ENCODE measurements at regions not wholly inside any gene's neighbourhood (a gene's known extent, or its start where the extent isn't known, plus 50 kb on each side); places are given as distances from the start of the nearest gene placed in this dataset.
"Not testable (repeated sequence)": the region's sequence is repeated elsewhere in the genome, so short reads cannot be mapped to it uniquely, and the experiment has no call there.

GRCh38 chr9:21607576-21607975 is 125.5 kb upstream of the IFNE start:
- H3K9me3 ChIP-seq (ENCODE audit: low read depth, low read length): no peaks in the 10 kb centered on the region
- H3K27me3 ChIP-seq (ENCODE audit: insufficient read depth, low read length): peaks cover 4% of the 10 kb centered on the region
- no peaks in the 10 kb centered on the region for H3K4me1 ChIP-seq (ENCODE audit: insufficient read depth, low read length)
- H3K4me3 ChIP-seq (ENCODE audit: low read length): no peak overlapping the region

- H3K9me3 ChIP-seq (ENCODE audit: low read depth, low read length): no peaks in the 10 kb centered on the region
- H3K4me1 ChIP-seq (ENCODE audit: insufficient read depth, low read length): no peaks in the 10 kb centered on the region
- peaks cover 4% of the 10 kb centered on the region for H3K27me3 ChIP-seq (ENCODE audit: insufficient read depth, low read length)
- H3K4me3 ChIP-seq (ENCODE audit: low read length): no peak overlapping the region
Observed at GRCh38 chr9:21608200-21608599, 126.1 kb upstream of the IFNE start.

GRCh38 chr9:21609506-21609905 is 127.4 kb upstream of the IFNE start:
- Histone ChIP-seq H3K4me1 (ENCODE audit: insufficient read depth, low read length) (no peaks in the 10 kb centered on the region), H3K9me3 (ENCODE audit: low read depth, low read length) (no peaks in the 10 kb centered on the region), H3K4me3 (ENCODE audit: low read length) (no peak overlapping the region), H3K27me3 (ENCODE audit: insufficient read depth, low read length) (no peaks in the 10 kb centered on the region)

GRCh38 chr9:21611891-21612290 is 129.8 kb upstream of the IFNE start:
- no peaks in the 10 kb centered on the region for H3K9me3 ChIP-seq (ENCODE audit: low read depth, low read length)
- H3K4me3 ChIP-seq (ENCODE audit: low read length): no peak overlapping the region
- H3K4me1 ChIP-seq (ENCODE audit: insufficient read depth, low read length): no peaks in the 10 kb centered on the region
- no peaks in the 10 kb centered on the region for H3K27me3 ChIP-seq (ENCODE audit: insufficient read depth, low read length)

- Histone ChIP-seq H3K4me3 (ENCODE audit: low read length) (no peak overlapping the region), H3K27me3 (ENCODE audit: insufficient read depth, low read length) (no peaks in the 10 kb centered on the region), H3K4me1 (ENCODE audit: insufficient read depth, low read length) (no peaks in the 10 kb centered on the region), H3K9me3 (ENCODE audit: low read depth, low read length) (no peaks in the 10 kb centered on the region)
Observed at GRCh38 chr9:21615018-21615417, 132.9 kb upstream of the IFNE start.

GRCh38 chr9:21615446-21615845 is 133.3 kb upstream of the IFNE start:
- Histone ChIP-seq H3K27me3 (ENCODE audit: insufficient read depth, low read length) (no peaks in the 10 kb centered on the region), H3K9me3 (ENCODE audit: low read depth, low read length) (no peaks in the 10 kb centered on the region), H3K4me3 (ENCODE audit: low read length) (no peak overlapping the region), H3K4me1 (ENCODE audit: insufficient read depth, low read length) (no peaks in the 10 kb centered on the region)

GRCh38 chr9:21616082-21616778 is 134.1 kb upstream of the IFNE start:
- no peaks in the 10 kb centered on the region for H3K4me1 ChIP-seq (ENCODE audit: insufficient read depth, low read length)
- no peak overlapping the region for H3K4me3 ChIP-seq (ENCODE audit: low read length)
- no peaks in the 10 kb centered on the region for H3K27me3 ChIP-seq (ENCODE audit: insufficient read depth, low read length)
- no peaks in the 10 kb centered on the region for H3K9me3 ChIP-seq (ENCODE audit: low read depth, low read length)

GRCh38 chr9:21624675-21625644 is 142.8 kb upstream of the IFNE start:
- Histone ChIP-seq H3K4me3 (ENCODE audit: low read length) (no peak overlapping the region), H3K9me3 (ENCODE audit: low read depth, low read length) (no peaks in the 10 kb centered on the region), H3K27me3 (ENCODE audit: insufficient read depth, low read length) (no peaks in the 10 kb centered on the region), H3K4me1 (ENCODE audit: insufficient read depth, low read length) (no peaks in the 10 kb centered on the region)

- no peaks in the 10 kb centered on the region for H3K27me3 ChIP-seq (ENCODE audit: insufficient read depth, low read length)
- H3K4me1 ChIP-seq (ENCODE audit: insufficient read depth, low read length): no peaks in the 10 kb centered on the region
- no peaks in the 10 kb centered on the region for H3K9me3 ChIP-seq (ENCODE audit: low read depth, low read length)
- H3K4me3 ChIP-seq (ENCODE audit: low read length): no peak overlapping the region
Observed at GRCh38 chr9:21626493-21626892, 144.4 kb upstream of the IFNE start.

GRCh38 chr9:21628954-21629353 is 146.8 kb upstream of the IFNE start:
- not testable (repeated sequence) for H3K27me3 ChIP-seq (ENCODE audit: insufficient read depth, low read length); H3K9me3 ChIP-seq (ENCODE audit: low read depth, low read length)

GRCh38 chr9:21634951-21635350 is 152.8 kb upstream of the IFNE start:
- no peaks in the 10 kb centered on the region for H3K27me3 ChIP-seq (ENCODE audit: insufficient read depth, low read length)
- no peaks in the 10 kb centered on the region for H3K4me1 ChIP-seq (ENCODE audit: insufficient read depth, low read length)
- no peak overlapping the region for H3K4me3 ChIP-seq (ENCODE audit: low read length)
- no peaks in the 10 kb centered on the region for H3K9me3 ChIP-seq (ENCODE audit: low read depth, low read length)

More at GRCh38 chr9:21628954-21629353, 146.8 kb upstream of the IFNE start:
- H3K4me1 ChIP-seq (ENCODE audit: insufficient read depth, low read length); H3K4me3 ChIP-seq (ENCODE audit: low read length): not testable (repeated sequence)

GRCh38 chr9:21638104-21638503 is 156.0 kb upstream of the IFNE start:
- no peaks in the 10 kb centered on the region for H3K9me3 ChIP-seq (ENCODE audit: low read depth, low read length)
- no peak overlapping the region for H3K4me3 ChIP-seq (ENCODE audit: low read length)
- H3K27me3 ChIP-seq (ENCODE audit: insufficient read depth, low read length): peaks cover 3% of the 10 kb centered on the region
- H3K4me1 ChIP-seq (ENCODE audit: insufficient read depth, low read length): no peaks in the 10 kb centered on the region

- no peaks in the 10 kb centered on the region for H3K4me1 ChIP-seq (ENCODE audit: insufficient read depth, low read length)
- no peaks in the 10 kb centered on the region for H3K27me3 ChIP-seq (ENCODE audit: insufficient read depth, low read length)
- H3K4me3 ChIP-seq (ENCODE audit: low read length): no peak overlapping the region
- H3K9me3 ChIP-seq (ENCODE audit: low read depth, low read length): no peaks in the 10 kb centered on the region
Observed at GRCh38 chr9:21653091-21653490, 149.3 kb upstream of the MTAP start.

GRCh38 chr9:21653589-21653988 is 148.8 kb upstream of the MTAP start:
- no peaks in the 10 kb centered on the region for H3K9me3 ChIP-seq (ENCODE audit: low read depth, low read length)
- no peaks in the 10 kb centered on the region for H3K27me3 ChIP-seq (ENCODE audit: insufficient read depth, low read length)
- no peaks in the 10 kb centered on the region for H3K4me1 ChIP-seq (ENCODE audit: insufficient read depth, low read length)
- H3K4me3 ChIP-seq (ENCODE audit: low read length): no peak overlapping the region

- H3K27me3 ChIP-seq (ENCODE audit: insufficient read depth, low read length): no peaks in the 10 kb centered on the region
- no peaks in the 10 kb centered on the region for H3K4me1 ChIP-seq (ENCODE audit: insufficient read depth, low read length)
- H3K9me3 ChIP-seq (ENCODE audit: low read depth, low read length): no peaks in the 10 kb centered on the region
- H3K4me3 ChIP-seq (ENCODE audit: low read length): no peak overlapping the region
Observed at GRCh38 chr9:21656776-21657674, 145.4 kb upstream of the MTAP start.
